MM.1S (cell line): ENCODE measurements at regions not wholly inside any gene's neighbourhood (a gene's known extent, or its start where the extent isn't known, plus 50 kb on each side); places are given as distances from the start of the nearest gene placed in this dataset.

Experiments
- DNase-seq: peaks from one replicate; pipeline ENCODE4 v3.0.0-alpha.2; 2015
- H2AFZ ChIP-seq: fragments of 300-600 bp; sonication (generic); 2 replicates; pipeline ENCODE4 v1.6.0; 2016; ENCODE audit warnings: antibody characterized with exemption, low read length
- H3F3A ChIP-seq: fragments of 300-600 bp; sonication (generic); 2 replicates; pipeline ENCODE4 v1.6.1; 2016; ENCODE audit warnings: mild to moderate bottlenecking, antibody characterized with exemption, low read length, moderate library complexity, mixed read lengths; ENCODE audit not compliant: insufficient read depth
- H3K27ac ChIP-seq: fragments of 300-600 bp; sonication (generic); 2 replicates; pipeline ENCODE4 v1.5.1; 2016; ENCODE audit warnings: mild to moderate bottlenecking, low read length
- H3K27me3 ChIP-seq: fragments of 300-600 bp; sonication (generic); replicated peaks from 2 replicates; pipeline ENCODE4 v1.6.0; 2016; ENCODE audit warnings: low read length; ENCODE audit not compliant: insufficient read depth
- H3K36me3 ChIP-seq: fragments of 300-600 bp; sonication (generic); replicated peaks from 2 replicates; pipeline ENCODE4 v1.6.1; 2016; ENCODE audit warnings: mild to moderate bottlenecking, low read length, mixed read lengths; ENCODE audit not compliant: insufficient read depth
- H3K4me1 ChIP-seq: fragments of 300-600 bp; sonication (generic); 2 replicates; pipeline ENCODE4 v1.6.1; 2016; ENCODE audit warnings: low read length, mixed read lengths
- H3K4me2 ChIP-seq: fragments of 300-600 bp; sonication (generic); 2 replicates; pipeline ENCODE4 v1.6.0; 2016; ENCODE audit warnings: low read depth, low read length
- H3K4me3 ChIP-seq: fragments of 300-600 bp; sonication (generic); 2 replicates; pipeline ENCODE4 v1.5.1; 2016; ENCODE audit warnings: low read length, mixed read lengths
- H3K79me2 ChIP-seq: fragments of 300-600 bp; sonication (generic); 2 replicates; pipeline ENCODE4 v1.6.1; 2016; ENCODE audit warnings: mixed run types, low read length, mixed read lengths
- H3K9ac ChIP-seq: fragments of 300-600 bp; sonication (generic); 2 replicates; pipeline ENCODE4 v1.6.1; 2016; ENCODE audit warnings: low read length, mixed read lengths
- H3K9me2 ChIP-seq: fragments of 300-600 bp; sonication (generic); replicated peaks from 2 replicates; pipeline ENCODE4 v1.6.1; 2016; ENCODE audit warnings: mild to moderate bottlenecking, low read length, mixed read lengths; ENCODE audit not compliant: insufficient read depth
- H3K9me3 ChIP-seq: fragments of 300-600 bp; sonication (generic); replicated peaks from 2 replicates; pipeline ENCODE4 v1.6.1; 2016; ENCODE audit warnings: mild to moderate bottlenecking, low read length, mixed read lengths; ENCODE audit not compliant: insufficient read depth
- H4K20me1 ChIP-seq: fragments of 300-600 bp; sonication (generic); 2 replicates; pipeline ENCODE4 v1.6.1; 2016; ENCODE audit warnings: mild to moderate bottlenecking, low read length, moderate library complexity, mixed read lengths; ENCODE audit not compliant: insufficient read depth
- EZH2 ChIP-seq: fragments of 300-600 bp; sonication (generic); optimal IDR thresholded peaks from 2 replicates; pipeline ENCODE3; 2017; ENCODE audit warnings: low read depth, mild to moderate bottlenecking, antibody characterized with exemption, low read length, mixed read lengths
- EZH2phosphoT487 ChIP-seq: fragments of 300-600 bp; sonication (generic); IDR thresholded peaks from 2 replicates; pipeline ENCODE4 v1.6.1; 2018; ENCODE audit warnings: antibody characterized with exemption, low read length
- TF ChIP-seq, protein P1 (sequence below): fragments of 300-600 bp; sonication (generic); IDR thresholded peaks from 2 replicates; pipeline ENCODE4 v1.5.1; 2016; ENCODE audit warnings: antibody characterized with exemption, low read length, mixed read lengths

DNA sequence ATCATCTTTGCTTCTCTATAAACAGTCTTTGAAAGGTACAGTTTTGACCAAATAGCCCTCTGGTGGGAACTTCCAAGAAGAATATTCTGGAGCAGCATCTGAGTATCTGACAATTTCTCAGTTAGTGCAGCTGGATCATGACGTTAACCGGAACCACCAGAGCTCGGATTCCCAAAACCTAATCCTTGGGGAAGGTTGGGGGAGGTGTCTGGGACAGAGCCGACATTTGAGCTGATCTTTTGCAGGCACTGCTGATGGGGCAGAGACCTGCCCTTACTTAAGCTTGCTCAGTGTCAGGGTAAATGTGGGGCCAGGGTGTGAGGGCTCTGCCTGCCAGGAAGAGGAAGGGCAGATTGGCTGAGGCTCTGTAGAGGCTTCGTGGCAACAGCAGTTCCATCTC is 416.6 kb downstream of the DHX35 start:
- Histone ChIP-seq H3K9ac (no peak overlapping the region), H3K4me2 (no peak overlapping the region), H3K36me3 (no peaks in the 10 kb centered on the region), H3K4me3 (no peak overlapping the region), H3K4me1 (no peaks in the 10 kb centered on the region), H3K9me3 (no peaks in the 10 kb centered on the region), H2AFZ (no peak overlapping the region), H3K27ac (no peak overlapping the region), H3F3A (no peaks in the 10 kb centered on the region), H3K27me3 (no peaks in the 10 kb centered on the region), H3K79me2 (no peaks in the 10 kb centered on the region), H3K9me2 (no peaks in the 10 kb centered on the region), H4K20me1 (no peaks in the 10 kb centered on the region)
- TF ChIP-seq, protein P1, sequence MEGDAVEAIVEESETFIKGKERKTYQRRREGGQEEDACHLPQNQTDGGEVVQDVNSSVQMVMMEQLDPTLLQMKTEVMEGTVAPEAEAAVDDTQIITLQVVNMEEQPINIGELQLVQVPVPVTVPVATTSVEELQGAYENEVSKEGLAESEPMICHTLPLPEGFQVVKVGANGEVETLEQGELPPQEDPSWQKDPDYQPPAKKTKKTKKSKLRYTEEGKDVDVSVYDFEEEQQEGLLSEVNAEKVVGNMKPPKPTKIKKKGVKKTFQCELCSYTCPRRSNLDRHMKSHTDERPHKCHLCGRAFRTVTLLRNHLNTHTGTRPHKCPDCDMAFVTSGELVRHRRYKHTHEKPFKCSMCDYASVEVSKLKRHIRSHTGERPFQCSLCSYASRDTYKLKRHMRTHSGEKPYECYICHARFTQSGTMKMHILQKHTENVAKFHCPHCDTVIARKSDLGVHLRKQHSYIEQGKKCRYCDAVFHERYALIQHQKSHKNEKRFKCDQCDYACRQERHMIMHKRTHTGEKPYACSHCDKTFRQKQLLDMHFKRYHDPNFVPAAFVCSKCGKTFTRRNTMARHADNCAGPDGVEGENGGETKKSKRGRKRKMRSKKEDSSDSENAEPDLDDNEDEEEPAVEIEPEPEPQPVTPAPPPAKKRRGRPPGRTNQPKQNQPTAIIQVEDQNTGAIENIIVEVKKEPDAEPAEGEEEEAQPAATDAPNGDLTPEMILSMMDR = no peak
- TF ChIP-seq EZH2phosphoT487 (no peak), EZH2 (no peak)
- DNase-seq = no peak

DNA sequence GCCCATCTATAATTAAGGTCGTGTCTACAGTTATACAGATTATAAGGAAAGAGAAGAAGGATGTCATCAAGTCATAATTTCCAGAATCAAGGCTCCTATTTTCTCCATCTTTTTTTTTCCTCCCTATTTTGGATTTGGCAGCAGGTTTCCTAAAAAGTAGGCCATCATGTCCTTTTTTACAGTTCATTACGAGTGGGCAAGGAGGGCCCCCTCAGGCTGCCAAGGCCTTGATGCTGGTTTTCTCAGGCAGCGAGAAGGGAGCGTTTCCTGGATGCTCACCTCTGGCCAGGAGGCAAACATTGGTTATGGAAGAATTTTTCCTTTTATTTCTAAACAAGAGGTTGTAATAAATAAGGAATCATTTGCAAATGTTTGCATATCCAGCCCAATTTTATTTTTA is 414.6 kb downstream of the DHX35 start:
- H3K36me3 ChIP-seq = no peaks in the 10 kb centered on the region
- no peak overlapping the region for H3K9ac ChIP-seq
- no peaks in the 10 kb centered on the region for H3F3A ChIP-seq
- H3K27me3 ChIP-seq = no peaks in the 10 kb centered on the region
- no peak overlapping the region for H3K4me3 ChIP-seq
- no peak overlapping the region for H2AFZ ChIP-seq
- H3K4me1 ChIP-seq = no peaks in the 10 kb centered on the region
- no peak for DNase-seq
- H3K79me2 ChIP-seq = no peaks in the 10 kb centered on the region
- H3K27ac ChIP-seq = no peak overlapping the region
- no peaks in the 10 kb centered on the region for H3K9me2 ChIP-seq
- H3K9me3 ChIP-seq = no peaks in the 10 kb centered on the region
- H4K20me1 ChIP-seq = no peaks in the 10 kb centered on the region
- TF ChIP-seq, protein P1 = no peak
- TF ChIP-seq EZH2phosphoT487 = no peak
- TF ChIP-seq EZH2 = no peak
- no peak overlapping the region for H3K4me2 ChIP-seq

- Histone ChIP-seq H3K4me3 (no peak overlapping the region), H3K4me1 (no peaks in the 10 kb centered on the region), H3K9ac (no peak overlapping the region), H3K4me2 (no peak overlapping the region), H2AFZ (no peak overlapping the region), H3K79me2 (no peaks in the 10 kb centered on the region), H3K36me3 (no peaks in the 10 kb centered on the region), H3K27ac (no peak overlapping the region), H3F3A (no peaks in the 10 kb centered on the region), H3K9me2 (no peaks in the 10 kb centered on the region), H3K27me3 (no peaks in the 10 kb centered on the region), H4K20me1 (no peaks in the 10 kb centered on the region), H3K9me3 (no peaks in the 10 kb centered on the region)
- TF ChIP-seq EZH2phosphoT487 (no peak), EZH2 (no peak)
- TF ChIP-seq, protein P1 = no peak
- DNase-seq = no peak
These were observed 402.2 kb downstream of the DHX35 start for GRCh38 chr20:39364320-39364719.
